Vagina (tissue), 2 donors: ENCODE measurements at regions not wholly inside any gene's neighbourhood (a gene's known extent, or its start where the extent isn't known, plus 50 kb on each side); places are given as distances from the start of the nearest gene placed in this dataset.
"Not testable (repeated sequence)": the region's sequence is repeated elsewhere in the genome, so short reads cannot be mapped to it uniquely, and the experiment has no call there.

Source experiments
- DNase-seq, 2 donors: peaks; one replicate each; pipeline ENCODE4 v3.0.0-alpha.2; 2017; ENCODE audit errors: extremely low spot score in 2 of 2
- H3K27ac ChIP-seq: fragments of 200-600 bp; sonication (generic); one replicate; pipeline ENCODE4 v1.5.1; 2019
- H3K27me3 ChIP-seq: fragments of 200-600 bp; sonication (generic); one replicate; pipeline ENCODE4 v1.5.1; 2019
- H3K36me3 ChIP-seq, 2 donors: fragments of 200-600 bp; sonication (generic); one replicate each; pipeline ENCODE4 v1.5.1; 2017 to 2019
- H3K4me1 ChIP-seq: fragments of 200-600 bp; sonication (generic); one replicate; pipeline ENCODE4 v1.5.1; 2019
- H3K4me3 ChIP-seq, 2 donors: fragments of 200-600 bp; sonication (generic); 1 replicate in 1 of 2; 2 replicates in 1 of 2; pipeline ENCODE4 v1.5.1; 2016 to 2019
- H3K9me3 ChIP-seq: fragments of 200-600 bp; sonication (generic); one replicate; pipeline ENCODE4 v1.5.1; 2019
- POLR2A ChIP-seq, 2 donors: fragments of 450-650 bp; IDR thresholded peaks; one replicate each; pipeline ENCODE4 v1.6.1; 2017; ENCODE audit warnings: antibody characterized with exemption in 2 of 2, mild to moderate bottlenecking in 2 of 2, moderate library complexity in 2 of 2
- POLR2AphosphoS5 ChIP-seq, 2 donors: sonication (generic); formaldehyde crosslinking; IDR thresholded peaks; one replicate each; pipeline ENCODE4 v1.9.0; 2017; ENCODE audit warnings: antibody characterized with exemption in 2 of 2, mild to moderate bottlenecking in 2 of 2, low read depth in 1 of 2; ENCODE audit not compliant: insufficient read depth in 1 of 2
- intact Hi-C: fragments of 100-400 bp; cut with DNase I; formaldehyde crosslinking; loops from one replicate; pipeline ENCODE4 v1.15.1; 2023
- TF ChIP-seq, protein P1 (sequence below), 3 experiments: fragments of 450-650 bp in 2 of 3; fragments of 200-600 bp in 1 of 3; sonication (generic) in 1 of 3; IDR thresholded peaks; one replicate each; pipeline ENCODE4 v1.5.1; 2017 to 2019; ENCODE audit warnings: antibody characterized with exemption in 3 of 3, mild to moderate bottlenecking in 2 of 3, moderate library complexity in 2 of 3

DNA sequence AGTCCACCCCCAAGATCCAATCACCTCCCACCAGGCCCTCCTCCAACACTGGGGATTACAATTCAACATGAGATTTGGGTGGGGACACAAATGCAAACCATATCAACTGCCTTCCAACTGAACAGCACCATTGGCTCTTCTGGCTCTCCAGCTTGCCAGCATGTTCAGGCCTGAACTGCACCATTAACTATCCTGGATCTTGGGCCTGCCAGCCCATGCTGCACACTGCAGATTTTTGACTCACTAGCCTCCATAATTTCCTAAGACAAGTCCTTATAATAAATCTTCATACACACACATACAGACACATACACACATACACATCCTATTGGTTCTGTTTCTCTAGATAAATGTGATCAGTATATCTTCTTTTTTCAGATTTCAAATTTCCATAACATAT lies 737.1 kb upstream of the SPRY2 start:
- no peaks in the 10 kb centered on the region for H3K36me3 ChIP-seq

DNA sequence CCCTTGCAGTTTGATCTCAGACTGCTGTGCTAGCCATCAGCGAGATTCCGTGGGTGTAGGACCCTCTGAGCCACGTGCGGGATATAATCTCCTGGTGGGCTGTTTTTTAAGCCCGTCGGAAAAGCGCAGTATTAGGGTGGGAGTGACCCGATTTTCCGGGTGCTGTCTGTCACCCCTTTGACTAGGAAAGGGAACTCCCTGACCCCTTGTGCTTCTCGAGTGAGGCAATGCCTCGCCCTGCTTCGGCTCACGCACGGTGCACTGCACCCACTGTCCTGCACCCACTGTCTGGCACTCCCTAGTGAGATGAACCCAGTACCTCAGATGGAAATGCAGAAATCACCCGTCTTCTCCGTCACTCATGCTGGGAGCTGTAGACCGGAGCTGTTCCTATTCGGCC lies 728.9 kb upstream of the SPRY2 start:
- H3K4me1 ChIP-seq, intact Hi-C loops, H3K27ac ChIP-seq, H3K27me3 ChIP-seq, H3K9me3 ChIP-seq, H3K36me3 ChIP-seq, DNase-seq, H3K4me3 ChIP-seq: not testable (repeated sequence)

More for the DNA sequence above, 737.1 kb upstream of the SPRY2 start:
- no peaks in the 10 kb centered on the region for H3K4me1 ChIP-seq
- no peak overlapping the region for H3K27ac ChIP-seq
- no peak for DNase-seq
- intact Hi-C loops: no loop called here
- H3K9me3 ChIP-seq: no peaks in the 10 kb centered on the region
- TF ChIP-seq, protein P1, sequence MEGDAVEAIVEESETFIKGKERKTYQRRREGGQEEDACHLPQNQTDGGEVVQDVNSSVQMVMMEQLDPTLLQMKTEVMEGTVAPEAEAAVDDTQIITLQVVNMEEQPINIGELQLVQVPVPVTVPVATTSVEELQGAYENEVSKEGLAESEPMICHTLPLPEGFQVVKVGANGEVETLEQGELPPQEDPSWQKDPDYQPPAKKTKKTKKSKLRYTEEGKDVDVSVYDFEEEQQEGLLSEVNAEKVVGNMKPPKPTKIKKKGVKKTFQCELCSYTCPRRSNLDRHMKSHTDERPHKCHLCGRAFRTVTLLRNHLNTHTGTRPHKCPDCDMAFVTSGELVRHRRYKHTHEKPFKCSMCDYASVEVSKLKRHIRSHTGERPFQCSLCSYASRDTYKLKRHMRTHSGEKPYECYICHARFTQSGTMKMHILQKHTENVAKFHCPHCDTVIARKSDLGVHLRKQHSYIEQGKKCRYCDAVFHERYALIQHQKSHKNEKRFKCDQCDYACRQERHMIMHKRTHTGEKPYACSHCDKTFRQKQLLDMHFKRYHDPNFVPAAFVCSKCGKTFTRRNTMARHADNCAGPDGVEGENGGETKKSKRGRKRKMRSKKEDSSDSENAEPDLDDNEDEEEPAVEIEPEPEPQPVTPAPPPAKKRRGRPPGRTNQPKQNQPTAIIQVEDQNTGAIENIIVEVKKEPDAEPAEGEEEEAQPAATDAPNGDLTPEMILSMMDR (IDR thresholded peaks at IDR 0.05): no peak
- TF ChIP-seq POLR2AphosphoS5 (IDR thresholded peaks at IDR 0.05; ENCODE audit: insufficient read depth in 1 of 2, low read depth in 1 of 2) (no peak), POLR2A (IDR thresholded peaks at IDR 0.05) (no peak)
- H3K4me3 ChIP-seq: no peak overlapping the region
- no peaks in the 10 kb centered on the region for H3K27me3 ChIP-seq

DNA sequence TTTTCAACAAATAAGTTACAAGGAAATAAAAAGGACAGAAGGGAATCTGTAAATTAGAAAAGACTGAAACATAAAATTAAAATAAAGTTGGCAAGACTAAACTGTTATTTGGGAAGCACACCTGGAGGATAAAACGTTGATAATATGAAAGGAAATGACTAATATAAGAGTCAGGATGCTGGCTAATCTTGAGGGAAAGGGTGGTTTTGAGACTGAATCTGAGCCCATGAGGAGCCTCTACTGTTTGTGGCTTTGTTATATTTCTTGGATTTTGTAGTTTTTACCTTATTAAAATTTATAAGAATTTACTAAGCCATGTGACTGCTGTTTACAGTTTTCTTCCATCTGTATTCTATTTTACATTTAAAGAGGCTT lies 718.0 kb upstream of the SPRY2 start:
- TF ChIP-seq POLR2AphosphoS5 (IDR thresholded peaks at IDR 0.05; ENCODE audit: insufficient read depth in 1 of 2, low read depth in 1 of 2): no peak
- TF ChIP-seq POLR2A (IDR thresholded peaks at IDR 0.05): no peak
- TF ChIP-seq, protein P1 (IDR thresholded peaks at IDR 0.05): no peak
- intact Hi-C loops: no loop called here
- Histone ChIP-seq H3K4me3 (no peak overlapping the region), H3K27ac (no peak overlapping the region), H3K9me3 (no peaks in the 10 kb centered on the region), H3K27me3 (no peaks in the 10 kb centered on the region), H3K36me3 (no peaks in the 10 kb centered on the region), H3K4me1 (no peaks in the 10 kb centered on the region)
- no peak for DNase-seq

- no peak overlapping the region for H3K27ac ChIP-seq
- DNase-seq: no peak
- no peaks in the 10 kb centered on the region for H3K4me1 ChIP-seq
- no peak overlapping the region for H3K4me3 ChIP-seq
- intact Hi-C loops: no loop called here
- TF ChIP-seq POLR2AphosphoS5 (IDR thresholded peaks at IDR 0.05; ENCODE audit: insufficient read depth in 1 of 2, low read depth in 1 of 2) (no peak), POLR2A (IDR thresholded peaks at IDR 0.05) (no peak)
- TF ChIP-seq, protein P1 (IDR thresholded peaks at IDR 0.05): no peak
- no peaks in the 10 kb centered on the region for H3K9me3 ChIP-seq
- H3K36me3 ChIP-seq: no peaks in the 10 kb centered on the region
- no peaks in the 10 kb centered on the region for H3K27me3 ChIP-seq
Observed at GRCh38 chr13:81058211-81058915, 717.4 kb upstream of the SPRY2 start.

- no peaks in the 10 kb centered on the region for H3K9me3 ChIP-seq
Observed at GRCh38 chr13:81051873-81052272, 710.9 kb upstream of the SPRY2 start.

More at GRCh38 chr13:81051873-81052272, 710.9 kb upstream of the SPRY2 start:
- no peaks in the 10 kb centered on the region for H3K4me1 ChIP-seq
- H3K27ac ChIP-seq: no peak overlapping the region
- no peak overlapping the region for H3K4me3 ChIP-seq
- no peaks in the 10 kb centered on the region for H3K36me3 ChIP-seq
- TF ChIP-seq, protein P1 (IDR thresholded peaks at IDR 0.05): no peak
- no peak for TF ChIP-seq POLR2AphosphoS5 (IDR thresholded peaks at IDR 0.05; ENCODE audit: insufficient read depth in 1 of 2, low read depth in 1 of 2)
- no peak for TF ChIP-seq POLR2A (IDR thresholded peaks at IDR 0.05)
- H3K27me3 ChIP-seq: no peaks in the 10 kb centered on the region
- intact Hi-C loops: no loop called here
- no peak for DNase-seq
